HG02943 (cell line): ENCODE measurements at regions not wholly inside any gene's neighbourhood (a gene's known extent, or its start where the extent isn't known, plus 50 kb on each side); places are given as distances from the start of the nearest gene placed in this dataset.

Experiments
- ATAC-seq: cut with Tn5 transposase; IDR thresholded peaks from one replicate; pipeline ENCODE4 v1.9.1; 2021; ENCODE audit warnings: mild to moderate bottlenecking, low read depth, moderate library complexity; ENCODE audit not compliant: unreplicated experiment

GRCh38 chr22:48453751-48454485 is 1373.8 kb downstream of the BRD1 start:
- ATAC-seq = no peak

- no peak for ATAC-seq
These were observed 1374.5 kb downstream of the BRD1 start for GRCh38 chr22:48453171-48453570.

GRCh38 chr22:48452766-48453165 is 1374.9 kb downstream of the BRD1 start:
- no peak for ATAC-seq

- ATAC-seq = no peak
These were observed 1375.8 kb downstream of the BRD1 start for GRCh38 chr22:48451891-48452290.

- ATAC-seq = no peak
These were observed 1377.4 kb downstream of the BRD1 start for GRCh38 chr22:48450188-48450825.

- no peak for ATAC-seq
These were observed 1378.0 kb downstream of the BRD1 start for GRCh38 chr22:48449466-48450187.

- ATAC-seq = no peak
These were observed 1378.9 kb downstream of the BRD1 start for GRCh38 chr22:48448821-48449220.

- ATAC-seq = no peak
These were observed 1382.4 kb downstream of the BRD1 start for GRCh38 chr22:48445113-48445827.

- peak; percentile 90 for ATAC-seq
These were observed 1383.2 kb downstream of the BRD1 start for GRCh38 chr22:48444320-48445112.

GRCh38 chr22:48443680-48444079 is 1384.0 kb downstream of the BRD1 start:
- ATAC-seq = no peak

GRCh38 chr22:48442663-48443062 is 1385.0 kb downstream of the BRD1 start:
- ATAC-seq = no peak

GRCh38 chr22:48441553-48441850 is 1386.2 kb downstream of the BRD1 start:
- ATAC-seq = no peak

- no peak for ATAC-seq
These were observed 1386.8 kb downstream of the BRD1 start for GRCh38 chr22:48440673-48441552.

- no peak for ATAC-seq
These were observed 1387.5 kb downstream of the BRD1 start for GRCh38 chr22:48440176-48440575.

- ATAC-seq = no peak
These were observed 1388.0 kb downstream of the BRD1 start for GRCh38 chr22:48439560-48440135.

- no peak for ATAC-seq
These were observed 1388.7 kb downstream of the BRD1 start for GRCh38 chr22:48438800-48439559.

GRCh38 chr22:48438096-48438495 is 1389.6 kb downstream of the BRD1 start:
- no peak for ATAC-seq

- no peak for ATAC-seq
These were observed 1391.3 kb downstream of the BRD1 start for GRCh38 chr22:48436201-48436931.
